22Rv1 (cell line): ENCODE measurements at regions not wholly inside any gene's neighbourhood (a gene's known extent, or its start where the extent isn't known, plus 50 kb on each side); places are given as distances from the start of the nearest gene placed in this dataset.

ENCODE experiments used
- CTCF ChIP-seq: fragments of 450-650 bp; IDR thresholded peaks from 2 replicates; pipeline ENCODE4 v1.5.1; 2017; ENCODE audit warnings: mild to moderate bottlenecking
- ZFX ChIP-seq: fragments of 450-650 bp; IDR thresholded peaks from 2 replicates; pipeline ENCODE4 v1.6.1; 2017; ENCODE audit warnings: antibody characterized with exemption, borderline replicate concordance

GRCh38 chr3:146851665-146852064 lies 246.5 kb upstream of the PLSCR5 start:
- TF ChIP-seq CTCF, result no peak
- no peak for TF ChIP-seq ZFX
